ENCODE measurements at regions not wholly inside any gene's neighbourhood (a gene's known extent, or its start where the extent isn't known, plus 50 kb on each side); places are given as distances from the start of the nearest gene placed in this dataset.

GRCh38 chr2:21415234-21415633, 291.5 kb downstream of the TDRD15 start:
- no peak overlapping the region for H3K27ac ChIP-seq (ENCODE audit: low read depth, low read length)
- no peak overlapping the region for H3K4me3 ChIP-seq (ENCODE audit: low read depth, low read length)
- H3K27me3 ChIP-seq (ENCODE audit: control insufficient read depth, insufficient read depth, low read length) = no peaks in the 10 kb centered on the region
- H3K4me1 ChIP-seq (ENCODE audit: control insufficient read depth, insufficient read depth, low read length) = no peaks in the 10 kb centered on the region
- H3K9me3 ChIP-seq (ENCODE audit: control insufficient read depth, insufficient read depth, low read length) = no peaks in the 10 kb centered on the region
- no peak overlapping the region for H3K9ac ChIP-seq (ENCODE audit: low read depth, low read length)
- no peaks in the 10 kb centered on the region for H3K36me3 ChIP-seq (ENCODE audit: control insufficient read depth, insufficient read depth, low read length)

- Histone ChIP-seq H3K9ac (ENCODE audit: low read depth, low read length) (no peak overlapping the region), H3K36me3 (ENCODE audit: control insufficient read depth, insufficient read depth, low read length) (no peaks in the 10 kb centered on the region), H3K27ac (ENCODE audit: low read depth, low read length) (no peak overlapping the region), H3K9me3 (ENCODE audit: control insufficient read depth, insufficient read depth, low read length) (no peaks in the 10 kb centered on the region), H3K4me1 (ENCODE audit: control insufficient read depth, insufficient read depth, low read length) (no peaks in the 10 kb centered on the region), H3K27me3 (ENCODE audit: control insufficient read depth, insufficient read depth, low read length) (no peaks in the 10 kb centered on the region), H3K4me3 (ENCODE audit: low read depth, low read length) (no peak overlapping the region)
Observed at GRCh38 chr2:21416226-21416625, 292.5 kb downstream of the TDRD15 start.

- H3K9ac ChIP-seq (ENCODE audit: low read depth, low read length) = no peak overlapping the region
- H3K4me1 ChIP-seq (ENCODE audit: control insufficient read depth, insufficient read depth, low read length) = no peaks in the 10 kb centered on the region
- H3K27me3 ChIP-seq (ENCODE audit: control insufficient read depth, insufficient read depth, low read length) = no peaks in the 10 kb centered on the region
- H3K4me3 ChIP-seq (ENCODE audit: low read depth, low read length) = no peak overlapping the region
- no peaks in the 10 kb centered on the region for H3K36me3 ChIP-seq (ENCODE audit: control insufficient read depth, insufficient read depth, low read length)
- H3K9me3 ChIP-seq (ENCODE audit: control insufficient read depth, insufficient read depth, low read length) = no peaks in the 10 kb centered on the region
- no peak overlapping the region for H3K27ac ChIP-seq (ENCODE audit: low read depth, low read length)
Observed at GRCh38 chr2:21418456-21418855, 294.7 kb downstream of the TDRD15 start.

GRCh38 chr2:21420553-21421335, 297.0 kb downstream of the TDRD15 start:
- no peaks in the 10 kb centered on the region for H3K9me3 ChIP-seq (ENCODE audit: control insufficient read depth, insufficient read depth, low read length)
- no peaks in the 10 kb centered on the region for H3K36me3 ChIP-seq (ENCODE audit: control insufficient read depth, insufficient read depth, low read length)
- H3K4me3 ChIP-seq (ENCODE audit: low read depth, low read length) = no peak overlapping the region
- no peak overlapping the region for H3K27ac ChIP-seq (ENCODE audit: low read depth, low read length)
- no peaks in the 10 kb centered on the region for H3K4me1 ChIP-seq (ENCODE audit: control insufficient read depth, insufficient read depth, low read length)
- no peaks in the 10 kb centered on the region for H3K27me3 ChIP-seq (ENCODE audit: control insufficient read depth, insufficient read depth, low read length)
- no peak overlapping the region for H3K9ac ChIP-seq (ENCODE audit: low read depth, low read length)

- no peak overlapping the region for H3K4me3 ChIP-seq (ENCODE audit: low read depth, low read length)
Observed at GRCh38 chr2:21422050-21422449, 298.3 kb downstream of the TDRD15 start.

GRCh38 chr2:21422724-21423522, 299.2 kb downstream of the TDRD15 start:
- Histone ChIP-seq H3K27me3 (ENCODE audit: control insufficient read depth, insufficient read depth, low read length) (no peaks in the 10 kb centered on the region), H3K9ac (ENCODE audit: low read depth, low read length) (no peak overlapping the region), H3K27ac (ENCODE audit: low read depth, low read length) (no peak overlapping the region), H3K9me3 (ENCODE audit: control insufficient read depth, insufficient read depth, low read length) (no peaks in the 10 kb centered on the region), H3K4me3 (ENCODE audit: low read depth, low read length) (no peak overlapping the region), H3K4me1 (ENCODE audit: control insufficient read depth, insufficient read depth, low read length) (no peaks in the 10 kb centered on the region), H3K36me3 (ENCODE audit: control insufficient read depth, insufficient read depth, low read length) (no peaks in the 10 kb centered on the region)

More at GRCh38 chr2:21422050-21422449, 298.3 kb downstream of the TDRD15 start:
- H3K9me3 ChIP-seq (ENCODE audit: control insufficient read depth, insufficient read depth, low read length) = no peaks in the 10 kb centered on the region
- H3K27ac ChIP-seq (ENCODE audit: low read depth, low read length) = no peak overlapping the region
- no peak overlapping the region for H3K9ac ChIP-seq (ENCODE audit: low read depth, low read length)
- no peaks in the 10 kb centered on the region for H3K27me3 ChIP-seq (ENCODE audit: control insufficient read depth, insufficient read depth, low read length)
- no peaks in the 10 kb centered on the region for H3K36me3 ChIP-seq (ENCODE audit: control insufficient read depth, insufficient read depth, low read length)
- H3K4me1 ChIP-seq (ENCODE audit: control insufficient read depth, insufficient read depth, low read length) = no peaks in the 10 kb centered on the region

- no peaks in the 10 kb centered on the region for H3K36me3 ChIP-seq (ENCODE audit: control insufficient read depth, insufficient read depth, low read length)
- no peaks in the 10 kb centered on the region for H3K27me3 ChIP-seq (ENCODE audit: control insufficient read depth, insufficient read depth, low read length)
- H3K9ac ChIP-seq (ENCODE audit: low read depth, low read length) = no peak overlapping the region
- H3K9me3 ChIP-seq (ENCODE audit: control insufficient read depth, insufficient read depth, low read length) = no peaks in the 10 kb centered on the region
- H3K4me3 ChIP-seq (ENCODE audit: low read depth, low read length) = no peak overlapping the region
- no peak overlapping the region for H3K27ac ChIP-seq (ENCODE audit: low read depth, low read length)
- no peaks in the 10 kb centered on the region for H3K4me1 ChIP-seq (ENCODE audit: control insufficient read depth, insufficient read depth, low read length)
Observed at GRCh38 chr2:21423854-21424253, 300.1 kb downstream of the TDRD15 start.

GRCh38 chr2:21424375-21424774, 300.6 kb downstream of the TDRD15 start:
- H3K4me1 ChIP-seq (ENCODE audit: control insufficient read depth, insufficient read depth, low read length) = no peaks in the 10 kb centered on the region
- H3K9me3 ChIP-seq (ENCODE audit: control insufficient read depth, insufficient read depth, low read length) = no peaks in the 10 kb centered on the region
- no peak overlapping the region for H3K9ac ChIP-seq (ENCODE audit: low read depth, low read length)
- no peaks in the 10 kb centered on the region for H3K36me3 ChIP-seq (ENCODE audit: control insufficient read depth, insufficient read depth, low read length)
- no peak overlapping the region for H3K27ac ChIP-seq (ENCODE audit: low read depth, low read length)
- H3K4me3 ChIP-seq (ENCODE audit: low read depth, low read length) = no peak overlapping the region
- H3K27me3 ChIP-seq (ENCODE audit: control insufficient read depth, insufficient read depth, low read length) = no peaks in the 10 kb centered on the region

GRCh38 chr2:21427606-21428005, 303.8 kb downstream of the TDRD15 start:
- H3K36me3 ChIP-seq (ENCODE audit: control insufficient read depth, insufficient read depth, low read length) = no peaks in the 10 kb centered on the region
- no peaks in the 10 kb centered on the region for H3K9me3 ChIP-seq (ENCODE audit: control insufficient read depth, insufficient read depth, low read length)
- no peaks in the 10 kb centered on the region for H3K4me1 ChIP-seq (ENCODE audit: control insufficient read depth, insufficient read depth, low read length)
- no peak overlapping the region for H3K4me3 ChIP-seq (ENCODE audit: low read depth, low read length)
- H3K9ac ChIP-seq (ENCODE audit: low read depth, low read length) = no peak overlapping the region
- no peaks in the 10 kb centered on the region for H3K27me3 ChIP-seq (ENCODE audit: control insufficient read depth, insufficient read depth, low read length)
- H3K27ac ChIP-seq (ENCODE audit: low read depth, low read length) = no peak overlapping the region

GRCh38 chr2:21428754-21429153, 305.0 kb downstream of the TDRD15 start:
- H3K9me3 ChIP-seq (ENCODE audit: control insufficient read depth, insufficient read depth, low read length) = no peaks in the 10 kb centered on the region

GRCh38 chr2:21429747-21430146, 306.0 kb downstream of the TDRD15 start:
- H3K36me3 ChIP-seq (ENCODE audit: control insufficient read depth, insufficient read depth, low read length) = no peaks in the 10 kb centered on the region
- no peak overlapping the region for H3K27ac ChIP-seq (ENCODE audit: low read depth, low read length)
- H3K4me1 ChIP-seq (ENCODE audit: control insufficient read depth, insufficient read depth, low read length) = no peaks in the 10 kb centered on the region
- H3K9ac ChIP-seq (ENCODE audit: low read depth, low read length) = no peak overlapping the region
- H3K4me3 ChIP-seq (ENCODE audit: low read depth, low read length) = no peak overlapping the region
- no peaks in the 10 kb centered on the region for H3K9me3 ChIP-seq (ENCODE audit: control insufficient read depth, insufficient read depth, low read length)
- no peaks in the 10 kb centered on the region for H3K27me3 ChIP-seq (ENCODE audit: control insufficient read depth, insufficient read depth, low read length)

More at GRCh38 chr2:21428754-21429153, 305.0 kb downstream of the TDRD15 start:
- H3K4me1 ChIP-seq (ENCODE audit: control insufficient read depth, insufficient read depth, low read length) = no peaks in the 10 kb centered on the region
- no peaks in the 10 kb centered on the region for H3K27me3 ChIP-seq (ENCODE audit: control insufficient read depth, insufficient read depth, low read length)
- H3K36me3 ChIP-seq (ENCODE audit: control insufficient read depth, insufficient read depth, low read length) = no peaks in the 10 kb centered on the region
- H3K27ac ChIP-seq (ENCODE audit: low read depth, low read length) = no peak overlapping the region
- H3K4me3 ChIP-seq (ENCODE audit: low read depth, low read length) = no peak overlapping the region
- H3K9ac ChIP-seq (ENCODE audit: low read depth, low read length) = no peak overlapping the region

All from HUES48 (cell line).